Stomach (tissue), 8 donors: ENCODE measurements at regions not wholly inside any gene's neighbourhood (a gene's known extent, or its start where the extent isn't known, plus 50 kb on each side); places are given as distances from the start of the nearest gene placed in this dataset.

Source experiments
- DNase-seq, 2 donors: peaks; one replicate each; pipeline versions ENCODE4 v3.0.0 to v3.0.0-alpha.2; 2013 to 2019
- H3K27ac ChIP-seq, 5 donors: fragments of 200-600 bp in 4 of 5; sonication (generic) in 4 of 5; one replicate each; pipeline ENCODE4 v1.5.1; 2013 to 2019; ENCODE audit warnings: mild to moderate bottlenecking in 1 of 5, moderate library complexity in 1 of 5
- H3K27me3 ChIP-seq, 3 donors: fragments of 200-600 bp; sonication (generic); one replicate each; pipeline ENCODE4 v1.5.1; 2017 to 2019; ENCODE audit warnings: mixed run types in 1 of 3
- H3K36me3 ChIP-seq, 4 donors: fragments of 200-600 bp; sonication (generic); 1 replicate in 3 of 4; 2 replicates in 1 of 4; pipeline ENCODE4 v1.5.1; 2016 to 2019
- H3K4me1 ChIP-seq, 4 donors: fragments of 200-600 bp; sonication (generic); one replicate each; pipeline ENCODE4 v1.5.1; 2016 to 2019
- H3K4me3 ChIP-seq, 4 donors: fragments of 200-600 bp; sonication (generic) in 3 of 4; one replicate each; pipeline ENCODE4 v1.5.1; 2016 to 2019; ENCODE audit warnings: mild to moderate bottlenecking in 1 of 4
- H3K9me3 ChIP-seq, 4 donors: fragments of 200-600 bp; sonication (generic); one replicate each; pipeline ENCODE4 v1.5.1; 2016 to 2019
- EP300 ChIP-seq: sonication (generic); formaldehyde crosslinking; IDR thresholded peaks from one replicate; pipeline ENCODE4 v1.6.1; 2017; ENCODE audit warnings: antibody characterized with exemption
- POLR2A ChIP-seq, 4 donors: fragments of 450-650 bp; IDR thresholded peaks; one replicate each; pipeline ENCODE4 v1.6.1; 2016; ENCODE audit warnings: antibody characterized with exemption in 4 of 4, control low read depth in 2 of 4, mild to moderate bottlenecking in 1 of 4, moderate library complexity in 1 of 4
- POLR2AphosphoS5 ChIP-seq, 3 donors: sonication (generic); formaldehyde crosslinking; IDR thresholded peaks; one replicate each; pipeline ENCODE4 v1.6.1; 2016; ENCODE audit warnings: antibody characterized with exemption in 3 of 3
- WGBS, 5 donors: extraction: QIAGEN DNeasy Blood & Tissue Kit in 3 of 5; methylation state at CpG; one replicate each; pipeline versions ENCODE4 v1.1.5 to v1.1.7; 2013 to 2018; 5-methylcytosine and 5-hydroxymethylcytosine counted together
- intact Hi-C: fragments of 100-400 bp; cut with DNase I; formaldehyde crosslinking; loops from one replicate; pipeline ENCODE4 v1.15.1; 2023; ENCODE audit warnings: low total_unique reads
- TF ChIP-seq, protein P1 (sequence below), 7 experiments: fragments of 450-650 bp in 4 of 7; fragments of 200-600 bp in 3 of 7; sonication (generic) in 3 of 7; IDR thresholded peaks; one replicate each; pipeline ENCODE4 v1.5.1; 2016 to 2019; ENCODE audit warnings: antibody characterized with exemption in 7 of 7, control low read depth in 2 of 7, mild to moderate bottlenecking in 1 of 7
- donor health status: healthy with polysubstance abuse.
- donor health status: Bipolar disorder and iron deficiency.
- donor health status: healthy.

DNA sequence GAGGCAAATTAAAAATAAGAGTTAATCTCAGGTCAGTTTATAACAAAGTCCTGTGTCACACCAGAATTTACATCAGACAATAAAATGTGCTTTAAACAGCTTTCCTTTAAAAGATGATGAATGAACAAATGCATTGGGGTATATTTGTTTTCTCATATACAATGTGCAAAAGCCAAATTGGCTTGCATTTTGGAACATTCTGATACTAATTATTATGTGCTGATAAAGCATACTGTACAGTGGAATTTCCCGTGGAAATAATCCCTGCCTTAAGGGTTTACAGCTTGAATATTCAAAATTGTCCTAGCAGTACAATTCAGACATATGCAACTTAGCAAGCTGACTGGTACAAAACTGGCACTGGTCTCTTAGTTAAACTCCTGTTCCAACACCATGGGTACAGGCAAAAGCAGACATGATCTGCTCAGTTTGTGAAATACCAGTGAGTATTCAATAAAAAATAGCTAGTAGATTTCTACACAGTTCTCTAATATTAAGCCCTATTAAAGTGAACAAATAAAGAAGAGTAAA, 373.4 kb downstream of the SLITRK1 start:
- intact Hi-C loops = no loop called here
- no peak overlapping the region for H3K27ac ChIP-seq
- no peak overlapping the region for H3K4me3 ChIP-seq
- WGBS, 5 donors = 34 to 43% (median 42%) methylated on average over 1 of the region's 1 CpG
- H3K9me3 ChIP-seq = peaks cover 0 to 5% (median 0%) of the 10 kb centered on the region in 4 donors
- no peak for TF ChIP-seq POLR2A (IDR thresholded peaks at IDR 0.05)
- no peak for TF ChIP-seq EP300
- no peaks in the 10 kb centered on the region for H3K27me3 ChIP-seq
- peak in 1 of 2 donors; percentile 47 for DNase-seq
- H3K4me1 ChIP-seq = no peaks in the 10 kb centered on the region
- no peaks in the 10 kb centered on the region for H3K36me3 ChIP-seq

DNA sequence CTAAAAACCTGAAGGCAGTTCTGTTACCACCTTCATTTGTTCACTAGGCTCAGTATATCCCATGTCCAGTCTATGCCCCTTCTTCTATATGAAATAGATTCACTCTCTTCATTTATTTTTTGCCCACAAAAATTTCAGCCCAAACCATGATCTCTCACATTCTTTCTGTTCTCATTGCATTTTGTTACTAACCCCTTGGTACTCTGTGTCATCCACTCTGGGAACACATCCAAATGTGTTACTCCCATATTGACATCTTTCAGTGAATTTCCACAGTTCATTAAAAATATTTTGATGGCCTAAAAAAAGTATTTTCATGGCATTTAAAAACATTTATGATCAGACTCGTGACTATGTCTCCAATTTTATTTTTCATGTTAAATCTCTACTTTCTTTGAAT, 378.9 kb downstream of the SLITRK1 start:
- Histone ChIP-seq H3K4me1 (no peaks in the 10 kb centered on the region), H3K27me3 (no peaks in the 10 kb centered on the region), H3K4me3 (no peak overlapping the region), H3K27ac (no peak overlapping the region), H3K9me3 (no peaks in the 10 kb centered on the region), H3K36me3 (no peaks in the 10 kb centered on the region)
- no peak for DNase-seq
- TF ChIP-seq POLR2A (IDR thresholded peaks at IDR 0.05) = no peak
- no peak for TF ChIP-seq EP300
- TF ChIP-seq, protein P1, sequence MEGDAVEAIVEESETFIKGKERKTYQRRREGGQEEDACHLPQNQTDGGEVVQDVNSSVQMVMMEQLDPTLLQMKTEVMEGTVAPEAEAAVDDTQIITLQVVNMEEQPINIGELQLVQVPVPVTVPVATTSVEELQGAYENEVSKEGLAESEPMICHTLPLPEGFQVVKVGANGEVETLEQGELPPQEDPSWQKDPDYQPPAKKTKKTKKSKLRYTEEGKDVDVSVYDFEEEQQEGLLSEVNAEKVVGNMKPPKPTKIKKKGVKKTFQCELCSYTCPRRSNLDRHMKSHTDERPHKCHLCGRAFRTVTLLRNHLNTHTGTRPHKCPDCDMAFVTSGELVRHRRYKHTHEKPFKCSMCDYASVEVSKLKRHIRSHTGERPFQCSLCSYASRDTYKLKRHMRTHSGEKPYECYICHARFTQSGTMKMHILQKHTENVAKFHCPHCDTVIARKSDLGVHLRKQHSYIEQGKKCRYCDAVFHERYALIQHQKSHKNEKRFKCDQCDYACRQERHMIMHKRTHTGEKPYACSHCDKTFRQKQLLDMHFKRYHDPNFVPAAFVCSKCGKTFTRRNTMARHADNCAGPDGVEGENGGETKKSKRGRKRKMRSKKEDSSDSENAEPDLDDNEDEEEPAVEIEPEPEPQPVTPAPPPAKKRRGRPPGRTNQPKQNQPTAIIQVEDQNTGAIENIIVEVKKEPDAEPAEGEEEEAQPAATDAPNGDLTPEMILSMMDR (IDR thresholded peaks at IDR 0.05) = no peak
- no peak for TF ChIP-seq POLR2AphosphoS5 (IDR thresholded peaks at IDR 0.05)
- intact Hi-C loops = no loop called here
- 56 to 75% (median 67%) methylated on average over 1 of the region's 1 CpG for WGBS, 5 donors

GRCh38 chr13:83499286-83499685, 383.0 kb downstream of the SLITRK1 start:
- Histone ChIP-seq H3K36me3 (no peaks in the 10 kb centered on the region), H3K9me3 (no peaks in the 10 kb centered on the region), H3K4me3 (no peak overlapping the region), H3K27ac (no peak overlapping the region), H3K4me1 (no peaks in the 10 kb centered on the region), H3K27me3 (no peaks in the 10 kb centered on the region)
- no peak for DNase-seq
- no peak for TF ChIP-seq POLR2A (IDR thresholded peaks at IDR 0.05)
- TF ChIP-seq, protein P1 (IDR thresholded peaks at IDR 0.05) = no peak
- no peak for TF ChIP-seq EP300
- TF ChIP-seq POLR2AphosphoS5 (IDR thresholded peaks at IDR 0.05) = no peak
- intact Hi-C loops = no loop called here

DNA sequence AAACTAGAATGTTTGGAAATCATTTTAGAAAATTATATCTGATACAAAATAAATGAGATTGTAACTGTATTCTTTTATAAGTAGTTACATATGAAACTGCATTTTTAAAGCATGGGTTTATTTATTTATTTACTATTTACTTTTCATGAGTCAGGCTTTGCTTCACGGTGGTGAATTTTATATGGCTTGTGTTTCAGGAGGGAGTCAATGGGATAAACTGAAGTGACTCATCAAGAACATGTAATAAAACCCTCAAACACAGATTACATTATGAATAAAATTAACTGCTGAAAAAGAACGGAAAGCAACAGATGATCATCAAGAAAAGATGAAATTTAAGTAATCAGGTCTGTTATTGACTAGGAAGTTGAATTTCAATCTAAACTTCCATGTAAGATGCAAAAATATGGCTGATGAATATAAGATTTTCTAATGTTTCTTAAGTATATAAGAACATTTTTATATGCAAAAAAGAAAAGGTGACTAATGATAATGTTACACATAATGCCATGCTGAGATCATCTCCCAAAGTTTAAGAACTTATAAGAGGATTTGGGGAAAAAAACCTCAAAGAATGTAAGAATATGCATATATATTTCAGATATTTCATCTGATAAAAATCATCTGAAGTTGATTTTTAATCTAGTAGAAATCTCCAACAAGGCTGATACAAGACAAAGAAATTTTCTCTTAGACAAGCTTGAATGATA, 383.6 kb downstream of the SLITRK1 start:
- H3K4me3 ChIP-seq = no peak overlapping the region
- no peaks in the 10 kb centered on the region for H3K9me3 ChIP-seq
- 63 to 77% (median 69%) methylated on average over 2 of the region's 2 CpGs for WGBS, 5 donors
- no peaks in the 10 kb centered on the region for H3K4me1 ChIP-seq
- no peaks in the 10 kb centered on the region for H3K27me3 ChIP-seq
- H3K36me3 ChIP-seq = no peaks in the 10 kb centered on the region
- intact Hi-C loops = no loop called here
- TF ChIP-seq EP300 = no peak
- TF ChIP-seq POLR2A (IDR thresholded peaks at IDR 0.05) = no peak
- no peak for TF ChIP-seq POLR2AphosphoS5 (IDR thresholded peaks at IDR 0.05)
- TF ChIP-seq, protein P1 (IDR thresholded peaks at IDR 0.05) = no peak
- H3K27ac ChIP-seq = no peak overlapping the region
- DNase-seq = no peak

- Histone ChIP-seq H3K36me3 (no peaks in the 10 kb centered on the region), H3K4me1 (no peaks in the 10 kb centered on the region), H3K4me3 (no peak overlapping the region), H3K9me3 (no peaks in the 10 kb centered on the region), H3K27me3 (no peaks in the 10 kb centered on the region), H3K27ac (no peak overlapping the region)
- intact Hi-C loops = no loop called here
- no peak for TF ChIP-seq POLR2A (IDR thresholded peaks at IDR 0.05)
- DNase-seq = no peak
Measured at GRCh38 chr13:83498045-83498444, 384.2 kb downstream of the SLITRK1 start.
